ENCODE measurements at regions not wholly inside any gene's neighbourhood (a gene's known extent, or its start where the extent isn't known, plus 50 kb on each side); places are given as distances from the start of the nearest gene placed in this dataset.

- no peak for TF ChIP-seq CTCF (IDR thresholded peaks at IDR 0.05; ENCODE audit: borderline replicate concordance, control extremely low read depth, extremely low read depth, insufficient read depth, missing control alignments)
- DNase-seq (ENCODE audit: low spot score): no peak
- in situ Hi-C loops (cut with MboI; ENCODE audit: low sequenced_read_pairs, unreplicated experiment): no loop called here
These were observed 819.5 kb downstream of the DIAPH3 start for GRCh38 chr13:59343993-59344822.

DNA sequence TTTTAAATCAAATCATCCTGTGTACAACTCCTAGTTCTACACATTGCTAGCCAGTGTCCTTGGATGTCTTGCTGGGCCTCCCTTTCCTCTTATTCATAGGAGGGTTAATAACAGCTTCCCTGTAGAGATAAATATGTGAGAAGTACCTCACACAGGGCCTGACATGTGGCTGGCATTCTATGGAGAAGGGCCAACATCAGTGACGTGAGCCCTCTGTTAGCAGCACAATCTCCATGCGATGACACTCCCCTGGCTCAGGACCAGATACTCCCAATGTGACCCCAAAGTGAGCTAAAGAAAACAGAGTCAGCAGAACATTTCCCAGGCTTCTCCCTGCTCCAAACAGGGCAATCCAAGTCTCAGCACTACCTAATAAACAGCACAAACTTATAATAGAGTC, 818.4 kb downstream of the DIAPH3 start:
- no peak for TF ChIP-seq CTCF (IDR thresholded peaks at IDR 0.05; ENCODE audit: borderline replicate concordance, control extremely low read depth, extremely low read depth, insufficient read depth, missing control alignments)
- in situ Hi-C loops (cut with MboI; ENCODE audit: low sequenced_read_pairs, unreplicated experiment): no loop called here
- no peak for DNase-seq (ENCODE audit: low spot score)

DNA sequence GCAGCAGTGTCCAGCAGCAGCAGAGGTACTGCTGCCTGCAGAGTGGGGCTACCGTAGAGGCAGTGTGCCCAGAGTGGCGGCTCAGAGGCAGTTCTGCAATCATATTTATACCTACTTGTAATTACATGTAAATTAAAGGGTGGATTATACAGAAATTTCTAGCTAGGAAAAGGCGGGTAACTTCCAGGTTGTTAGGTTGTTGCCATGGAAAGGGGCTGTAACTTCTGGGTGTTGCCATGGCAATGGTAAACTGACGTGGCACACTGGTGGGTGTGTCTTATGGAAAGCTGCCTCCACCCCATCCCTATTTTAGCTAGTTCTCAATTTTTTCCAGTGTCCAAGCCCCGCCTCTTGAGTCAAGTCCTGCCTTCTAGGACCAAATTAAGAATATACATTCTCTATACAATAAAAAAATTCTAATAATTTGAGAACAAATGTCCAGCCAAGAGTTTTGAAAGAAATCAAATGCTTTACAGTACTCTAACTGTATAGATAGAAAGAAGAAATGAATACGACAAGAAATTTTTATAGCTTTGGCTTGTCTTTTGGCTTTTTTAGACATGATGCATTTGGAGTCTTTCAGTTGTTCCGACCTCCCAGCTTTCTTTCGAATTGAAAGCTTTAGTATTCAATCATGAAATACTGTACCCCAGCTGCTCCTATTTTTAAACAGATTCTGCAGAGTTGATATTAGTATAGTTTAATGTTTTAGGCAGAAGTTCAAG, 816.6 kb downstream of the DIAPH3 start:
- no peak for DNase-seq (ENCODE audit: low spot score)
- in situ Hi-C loops (cut with MboI; ENCODE audit: low sequenced_read_pairs, unreplicated experiment): no loop called here
- TF ChIP-seq CTCF (IDR thresholded peaks at IDR 0.05; ENCODE audit: borderline replicate concordance, control extremely low read depth, extremely low read depth, insufficient read depth, missing control alignments): no peak

DNA sequence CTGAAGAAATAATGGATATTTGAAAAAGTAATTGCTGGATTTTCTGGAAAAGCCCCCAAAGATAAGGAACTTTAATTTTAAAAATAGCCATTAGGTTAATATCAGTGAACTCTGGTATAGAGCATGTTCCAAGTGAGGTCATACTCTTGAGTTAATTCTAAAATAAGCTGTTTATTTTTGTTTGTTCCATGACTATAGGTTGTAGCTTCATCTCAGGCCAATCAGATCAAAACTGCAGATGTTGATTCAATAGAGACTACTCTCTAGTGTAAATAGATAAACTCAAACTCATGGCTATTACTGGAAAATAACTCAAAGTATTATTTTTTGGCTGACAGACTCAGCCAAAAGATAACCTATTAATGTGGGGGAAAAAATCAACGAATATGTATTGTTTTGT, 815.1 kb downstream of the DIAPH3 start:
- DNase-seq (ENCODE audit: low spot score): no peak
- in situ Hi-C loops (cut with MboI; ENCODE audit: low sequenced_read_pairs, unreplicated experiment): no loop called here
- no peak for TF ChIP-seq CTCF (IDR thresholded peaks at IDR 0.05; ENCODE audit: borderline replicate concordance, control extremely low read depth, extremely low read depth, insufficient read depth, missing control alignments)

- TF ChIP-seq CTCF (IDR thresholded peaks at IDR 0.05; ENCODE audit: borderline replicate concordance, control extremely low read depth, extremely low read depth, insufficient read depth, missing control alignments): no peak
- DNase-seq (ENCODE audit: low spot score): no peak
- in situ Hi-C loops (cut with MboI; ENCODE audit: low sequenced_read_pairs, unreplicated experiment): no loop called here
These were observed 811.1 kb downstream of the DIAPH3 start for GRCh38 chr13:59352600-59352999.

DNA sequence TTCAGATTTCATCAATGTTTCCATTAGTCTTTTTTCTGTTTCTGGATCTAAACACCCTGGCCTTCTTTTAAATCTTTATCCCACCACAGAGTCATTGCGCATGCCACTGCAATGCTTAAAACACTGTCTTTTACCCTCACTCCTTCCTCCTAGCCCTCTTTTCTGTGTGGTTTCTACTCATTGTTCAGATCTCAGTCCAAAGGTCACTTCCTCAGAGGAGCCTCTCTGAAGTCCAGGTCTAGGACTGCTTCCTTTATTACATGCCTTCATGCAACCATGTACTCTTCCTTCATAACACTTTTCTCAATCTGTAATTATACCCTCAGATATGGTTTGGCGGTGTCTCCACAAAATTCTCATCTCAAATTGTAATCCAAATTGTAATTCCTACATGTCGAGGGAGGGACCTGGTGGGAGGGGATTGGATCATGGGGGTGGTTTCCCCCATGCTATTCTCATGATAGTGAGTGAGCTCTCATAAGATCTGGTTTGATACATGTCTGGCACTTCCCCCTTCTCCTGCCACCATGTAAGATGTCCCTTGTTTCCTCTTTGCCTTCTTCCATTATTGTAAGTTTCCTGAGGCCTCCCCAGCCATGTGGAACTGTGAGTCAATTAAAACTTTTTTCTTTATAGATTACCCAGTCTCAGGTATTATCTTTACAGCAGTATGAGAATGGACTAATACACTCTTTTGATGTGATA, 808.9 kb downstream of the DIAPH3 start:
- in situ Hi-C loops (cut with MboI; ENCODE audit: low sequenced_read_pairs, unreplicated experiment): no loop called here
- DNase-seq (ENCODE audit: low spot score): no peak
- no peak for TF ChIP-seq CTCF (IDR thresholded peaks at IDR 0.05; ENCODE audit: borderline replicate concordance, control extremely low read depth, extremely low read depth, insufficient read depth, missing control alignments)
